PFSK-1 (cell line): ENCODE measurements at regions not wholly inside any gene's neighbourhood (a gene's known extent, or its start where the extent isn't known, plus 50 kb on each side); places are given as distances from the start of the nearest gene placed in this dataset.

Experiments
- POLR2AphosphoS5 ChIP-seq: IDR thresholded peaks from 2 replicates; pipeline ENCODE4 v1.6.1; 2012; ENCODE audit warnings: low read depth, mild to moderate bottlenecking, control low read depth, low read length, moderate library complexity
- REST ChIP-seq, 2 experiments: IDR thresholded peaks; 2 replicates each; pipeline versions ENCODE4 v1.6.1 to v1.8.0; 2011 to 2012; ENCODE audit warnings: low read depth in 2 of 2, low read length in 2 of 2, control low read depth in 1 of 2, inconsistent platforms in 1 of 2, mild to moderate bottlenecking in 1 of 2, moderate library complexity in 1 of 2; ENCODE audit not compliant: insufficient read depth in 1 of 2

DNA sequence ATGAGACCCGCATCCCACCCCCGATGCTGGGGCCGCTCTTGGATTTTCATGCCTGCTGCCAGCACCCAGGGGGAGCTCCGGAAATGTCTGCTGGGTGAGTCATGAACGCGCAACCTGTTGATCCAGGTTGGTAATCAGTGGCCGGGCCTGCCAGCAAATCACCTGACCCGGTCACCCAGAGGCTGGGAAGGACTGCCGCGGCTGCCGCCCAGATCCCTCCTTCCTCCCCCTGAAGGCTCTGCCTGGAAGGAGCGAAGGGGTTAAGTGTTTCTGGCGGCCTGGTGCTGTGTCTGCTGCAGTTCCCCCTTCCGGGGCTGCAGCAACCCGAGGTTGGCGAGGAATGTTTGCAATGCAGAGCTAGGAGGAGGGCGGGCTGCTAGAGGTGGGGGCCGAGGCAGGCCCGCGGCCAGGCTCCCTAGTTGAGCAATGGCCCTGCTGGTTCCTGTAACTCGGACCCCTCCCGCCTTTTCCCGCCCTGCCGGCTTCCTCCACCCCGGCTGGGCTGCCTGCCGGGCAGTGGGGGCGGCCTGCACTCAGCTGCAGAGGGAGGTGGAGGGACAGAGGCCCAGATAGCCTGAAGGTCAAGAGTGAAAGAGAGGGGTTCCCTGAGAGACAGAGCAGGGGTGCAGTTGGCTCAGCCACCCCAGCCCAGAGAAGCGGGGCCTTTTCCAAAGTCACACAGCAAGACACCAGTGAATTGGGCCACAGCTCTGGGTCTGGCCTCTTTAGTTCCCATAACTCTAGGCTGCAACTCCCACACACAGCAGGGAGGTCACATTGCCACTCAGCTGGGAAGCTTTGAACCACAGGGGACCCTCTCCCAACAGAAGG lies 156.3 kb upstream of the IER5L start:
- TF ChIP-seq POLR2AphosphoS5, result 0 out of 2 replicates have a peak, but pooled peaks have one; percentile 31
- TF ChIP-seq REST (IDR thresholded peaks at IDR 0.05; ENCODE audit: insufficient read depth in 1 of 2, low read depth in 2 of 2, low read length in 2 of 2), result peak in 1 of 2 experiments; percentile 46; a peak in 1 of 4 replicates
